Mesendoderm (in vitro differentiated cells): ENCODE measurements at regions not wholly inside any gene's neighbourhood (a gene's known extent, or its start where the extent isn't known, plus 50 kb on each side); places are given as distances from the start of the nearest gene placed in this dataset.

Experiments used
- DNase-seq: peaks from one replicate; pipeline ENCODE4 v3.0.0; 2013
- H2AK5ac ChIP-seq: 2 replicates; pipeline ENCODE4 v1.6.1; 2013; ENCODE audit warnings: low read length, inconsistent platforms
- H2BK120ac ChIP-seq: 2 replicates; pipeline ENCODE4 v1.6.1; 2013; ENCODE audit warnings: low read depth, mild to moderate bottlenecking, low read length, moderate library complexity, mixed read lengths
- H2BK15ac ChIP-seq: replicated peaks from 2 replicates; pipeline ENCODE4 v1.6.1; 2013; ENCODE audit warnings: low read depth, mild to moderate bottlenecking, moderate library complexity
- H2BK5ac ChIP-seq: 2 replicates; pipeline ENCODE4 v1.6.1; 2013; ENCODE audit warnings: low read length, inconsistent platforms
- H3K18ac ChIP-seq: 2 replicates; pipeline ENCODE4 v1.6.1; 2013; ENCODE audit warnings: mild to moderate bottlenecking, low read length, mixed read lengths
- H3K23ac ChIP-seq: one replicate; pipeline ENCODE4 v1.6.1; 2013; ENCODE audit warnings: low read length
- H3K27ac ChIP-seq: 2 replicates; pipeline ENCODE4 v1.5.1; 2013; ENCODE audit warnings: low read depth, mild to moderate bottlenecking, inconsistent platforms, low read length, moderate library complexity
- H3K27me3 ChIP-seq: 2 replicates; pipeline ENCODE4 v1.6.1; 2013; ENCODE audit warnings: low read length, control low read depth, mild to moderate bottlenecking, inconsistent platforms; ENCODE audit not compliant: insufficient read depth, poor library complexity
- H3K36me3 ChIP-seq: 2 replicates; pipeline ENCODE4 v1.6.1; 2013; ENCODE audit warnings: low read length, inconsistent platforms; ENCODE audit not compliant: control insufficient read depth, insufficient read depth
- H3K4ac ChIP-seq: one replicate; pipeline ENCODE4 v1.6.1; 2013; ENCODE audit warnings: low read depth, mild to moderate bottlenecking, low read length, moderate library complexity
- H3K4me1 ChIP-seq: 2 replicates; pipeline ENCODE4 v1.6.1; 2013; ENCODE audit warnings: low read depth, low read length, inconsistent platforms; ENCODE audit not compliant: control insufficient read depth
- H3K4me2 ChIP-seq: 2 replicates; pipeline ENCODE4 v1.6.1; 2013; ENCODE audit warnings: low read length
- H3K4me3 ChIP-seq: 2 replicates; pipeline ENCODE4 v1.5.1; 2013; ENCODE audit warnings: mild to moderate bottlenecking, low read length
- H3K56ac ChIP-seq: one replicate; pipeline ENCODE4 v1.6.1; 2013; ENCODE audit warnings: low read length
- H3K79me1 ChIP-seq: 2 replicates; pipeline ENCODE4 v1.6.1; 2013; ENCODE audit warnings: low read length, inconsistent platforms
- H3K79me2 ChIP-seq: 2 replicates; pipeline ENCODE4 v1.6.1; 2013; ENCODE audit warnings: mild to moderate bottlenecking, low read length; ENCODE audit not compliant: control insufficient read depth, insufficient read depth
- H3K9ac ChIP-seq: 2 replicates; pipeline ENCODE4 v1.6.1; 2013; ENCODE audit warnings: low read length, inconsistent platforms
- H4K5ac ChIP-seq: one replicate; pipeline ENCODE4 v1.6.1; 2013; ENCODE audit warnings: low read length
- H4K8ac ChIP-seq: one replicate; pipeline ENCODE4 v1.6.1; 2013; ENCODE audit warnings: low read depth, mild to moderate bottlenecking, control low read depth, low read length, moderate library complexity
- WGBS: extraction: QIAGEN DNeasy Blood & Tissue Kit; methylation state at CpG from one replicate; pipeline ENCODE4 v1.1.7; 2013; ENCODE audit warnings: low lambda C conversion rate, missing lambda C conversion rate; ENCODE audit not compliant: insufficient coverage; ENCODE audit errors: extremely low coverage; 5-methylcytosine and 5-hydroxymethylcytosine counted together

GRCh38 chr22:44597616-44598015, 99.6 kb upstream of the RTL6 start:
- Histone ChIP-seq H3K4ac (no peak overlapping the region), H3K36me3 (no peaks in the 10 kb centered on the region), H3K79me1 (no peaks in the 10 kb centered on the region), H2AK5ac (no peak overlapping the region), H3K79me2 (no peaks in the 10 kb centered on the region), H3K23ac (no peak overlapping the region), H3K56ac (no peak overlapping the region), H3K4me3 (no peak overlapping the region), H3K4me2 (no peak overlapping the region), H3K27ac (no peak overlapping the region), H4K5ac (no peak overlapping the region), H2BK5ac (no peak overlapping the region), H3K4me1 (no peaks in the 10 kb centered on the region), H4K8ac (no peak overlapping the region), H2BK15ac (no peak overlapping the region), H3K27me3 (no peaks in the 10 kb centered on the region), H3K9ac (no peak overlapping the region), H3K18ac (no peak overlapping the region), H2BK120ac (no peak overlapping the region)
- peak; percentile 31 for DNase-seq
- WGBS: no CpG with 5 or more reads among the region's 15 CpGs

DNA sequence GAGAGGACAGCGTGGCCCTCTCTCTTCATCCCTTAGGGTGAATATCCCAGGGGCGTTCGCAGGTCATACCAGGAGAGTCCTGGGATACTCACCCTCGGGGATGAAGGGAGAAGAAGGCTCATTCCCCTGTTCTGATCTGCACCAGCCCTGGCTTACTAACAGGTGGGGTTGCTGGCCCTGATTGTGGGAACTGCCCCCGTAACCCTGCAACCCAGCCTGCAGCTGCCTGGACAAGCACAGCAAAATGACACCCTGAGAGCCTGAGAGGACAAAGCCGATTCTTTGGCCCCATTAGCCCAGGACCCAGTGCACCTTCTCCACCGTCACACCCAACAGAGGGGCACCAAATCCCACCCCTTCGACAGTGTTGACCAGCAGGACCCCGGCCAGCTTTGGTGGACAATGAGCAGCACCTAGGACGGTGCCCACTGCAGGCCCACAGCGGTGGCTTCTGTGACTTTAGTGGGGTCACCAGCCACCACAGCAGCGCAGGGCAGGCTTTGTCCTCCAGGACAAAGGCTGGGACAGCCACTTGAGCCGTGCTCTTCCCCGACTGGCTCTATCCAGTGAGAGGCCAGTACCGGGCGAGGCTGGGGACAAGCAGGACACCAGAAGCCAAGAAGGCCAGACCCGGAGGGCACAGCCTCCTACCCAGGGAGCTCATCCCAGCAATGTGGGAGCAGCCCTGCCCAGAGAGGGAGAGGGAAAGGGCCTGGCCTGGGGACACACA, 98.5 kb upstream of the RTL6 start:
- H3K27ac ChIP-seq: no peak overlapping the region
- WGBS: no CpG with 5 or more reads among the region's 17 CpGs
- no peak for DNase-seq
- H3K79me1 ChIP-seq: no peaks in the 10 kb centered on the region
- no peak overlapping the region for H4K5ac ChIP-seq
- no peak overlapping the region for H3K18ac ChIP-seq
- H3K79me2 ChIP-seq: no peaks in the 10 kb centered on the region
- H3K56ac ChIP-seq: no peak overlapping the region
- H2BK5ac ChIP-seq: no peak overlapping the region
- H2AK5ac ChIP-seq: no peak overlapping the region
- no peak overlapping the region for H3K23ac ChIP-seq
- no peak overlapping the region for H4K8ac ChIP-seq
- H2BK15ac ChIP-seq: no peak overlapping the region
- no peaks in the 10 kb centered on the region for H3K27me3 ChIP-seq
- H3K36me3 ChIP-seq: no peaks in the 10 kb centered on the region
- no peaks in the 10 kb centered on the region for H3K4me1 ChIP-seq
- H3K4me3 ChIP-seq: no peak overlapping the region
- no peak overlapping the region for H3K4ac ChIP-seq
- no peak overlapping the region for H3K4me2 ChIP-seq
- H3K9ac ChIP-seq: no peak overlapping the region
- H2BK120ac ChIP-seq: no peak overlapping the region

DNA sequence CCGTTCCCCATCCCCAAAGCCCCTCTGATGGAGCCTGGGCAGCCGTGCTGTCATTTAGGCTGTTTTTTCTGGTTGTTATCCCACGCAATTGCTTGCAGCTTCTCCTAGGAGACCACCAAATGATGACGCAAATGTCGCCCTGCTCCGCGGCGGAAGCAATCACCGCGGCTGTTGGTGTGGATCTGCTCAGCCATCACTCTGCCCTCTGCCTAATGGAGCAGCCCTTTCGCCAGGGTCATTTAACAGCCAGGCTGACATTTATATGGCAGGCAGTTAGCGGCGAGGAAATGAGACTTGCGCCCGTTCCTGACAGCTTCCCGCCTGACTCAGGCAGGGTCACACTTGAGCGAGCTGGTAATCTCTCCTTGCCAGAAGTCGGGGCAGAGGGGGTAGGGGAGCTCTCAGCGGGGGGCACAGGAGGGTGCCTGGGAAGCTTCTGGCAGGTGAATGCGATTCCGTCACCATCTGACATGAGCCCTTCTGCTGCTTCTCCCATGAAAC, 97.9 kb upstream of the RTL6 start:
- H3K18ac ChIP-seq: no peak overlapping the region
- no peak overlapping the region for H3K27ac ChIP-seq
- H3K4me3 ChIP-seq: no peak overlapping the region
- no peaks in the 10 kb centered on the region for H3K79me2 ChIP-seq
- H3K56ac ChIP-seq: no peak overlapping the region
- H3K4me1 ChIP-seq: no peaks in the 10 kb centered on the region
- no CpG with 5 or more reads among the region's 21 CpGs for WGBS
- no peaks in the 10 kb centered on the region for H3K36me3 ChIP-seq
- no peak overlapping the region for H2BK5ac ChIP-seq
- no peak overlapping the region for H4K8ac ChIP-seq
- no peak overlapping the region for H3K9ac ChIP-seq
- no peaks in the 10 kb centered on the region for H3K27me3 ChIP-seq
- H2BK120ac ChIP-seq: no peak overlapping the region
- no peaks in the 10 kb centered on the region for H3K79me1 ChIP-seq
- H4K5ac ChIP-seq: no peak overlapping the region
- no peak overlapping the region for H3K23ac ChIP-seq
- H2BK15ac ChIP-seq: no peak overlapping the region
- no peak overlapping the region for H3K4ac ChIP-seq
- H2AK5ac ChIP-seq: no peak overlapping the region
- no peak for DNase-seq
- no peak overlapping the region for H3K4me2 ChIP-seq

DNA sequence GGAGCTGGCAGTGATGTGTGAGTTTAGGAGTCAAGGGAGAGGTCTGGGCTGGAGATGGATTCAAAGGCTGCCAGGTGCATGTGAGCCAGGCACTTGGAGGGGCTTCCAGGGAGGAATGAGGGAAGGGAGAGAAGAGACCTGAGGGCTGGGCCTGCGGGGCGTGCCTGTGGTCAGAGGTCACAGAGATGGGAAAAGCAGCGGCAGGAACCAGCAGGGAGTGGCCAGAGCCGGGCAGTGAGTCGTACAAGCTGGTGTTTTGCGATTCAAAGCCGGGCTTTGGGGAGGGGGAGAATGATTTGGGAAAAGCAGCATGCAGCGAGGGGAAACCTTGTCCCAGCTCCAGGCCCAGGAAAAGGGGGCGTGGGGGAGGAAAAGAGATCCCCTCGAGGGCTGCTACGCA, 96.9 kb upstream of the RTL6 start:
- Histone ChIP-seq H3K4me3 (no peak overlapping the region), H4K8ac (no peak overlapping the region), H3K4me1 (no peaks in the 10 kb centered on the region), H4K5ac (no peak overlapping the region), H3K4me2 (no peak overlapping the region), H3K79me1 (no peaks in the 10 kb centered on the region), H3K9ac (no peak overlapping the region), H3K4ac (no peak overlapping the region), H3K36me3 (no peaks in the 10 kb centered on the region), H2BK15ac (no peak overlapping the region), H2BK5ac (no peak overlapping the region), H3K79me2 (no peaks in the 10 kb centered on the region), H3K27me3 (no peaks in the 10 kb centered on the region), H3K18ac (no peak overlapping the region), H3K56ac (no peak overlapping the region), H2AK5ac (no peak overlapping the region), H2BK120ac (no peak overlapping the region), H3K23ac (no peak overlapping the region), H3K27ac (no peak overlapping the region)
- DNase-seq: no peak
- no CpG with 5 or more reads among the region's 11 CpGs for WGBS

DNA sequence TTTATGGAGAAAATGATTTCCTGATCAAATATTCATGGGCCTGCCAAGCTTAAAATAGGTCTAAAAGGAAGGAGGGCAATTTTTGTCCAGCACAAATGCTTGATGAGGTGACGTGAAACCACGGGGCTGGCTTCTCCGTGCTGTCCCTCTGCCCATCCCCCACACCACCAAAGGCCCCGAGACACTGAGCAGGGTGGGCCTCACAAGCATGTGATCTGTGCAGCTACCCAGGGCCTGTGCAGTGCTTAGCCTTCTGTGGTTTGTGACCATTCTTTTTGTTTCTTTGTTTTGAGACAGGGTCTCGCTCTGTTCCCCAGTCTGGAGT, 94.8 kb upstream of the RTL6 start:
- no peak overlapping the region for H4K8ac ChIP-seq
- DNase-seq: no peak
- no peaks in the 10 kb centered on the region for H3K36me3 ChIP-seq
- H3K4ac ChIP-seq: no peak overlapping the region
- no peak overlapping the region for H2BK15ac ChIP-seq
- H2AK5ac ChIP-seq: no peak overlapping the region
- H3K79me2 ChIP-seq: no peaks in the 10 kb centered on the region
- no CpG with 5 or more reads among the region's 5 CpGs for WGBS
- H3K9ac ChIP-seq: no peak overlapping the region
- H3K4me3 ChIP-seq: no peak overlapping the region
- H3K27me3 ChIP-seq: no peaks in the 10 kb centered on the region
- H3K79me1 ChIP-seq: no peaks in the 10 kb centered on the region
- H3K18ac ChIP-seq: no peak overlapping the region
- no peak overlapping the region for H3K23ac ChIP-seq
- H3K56ac ChIP-seq: no peak overlapping the region
- H2BK5ac ChIP-seq: no peak overlapping the region
- no peak overlapping the region for H2BK120ac ChIP-seq
- H3K27ac ChIP-seq: no peak overlapping the region
- no peak overlapping the region for H4K5ac ChIP-seq
- no peak overlapping the region for H3K4me2 ChIP-seq
- H3K4me1 ChIP-seq: no peaks in the 10 kb centered on the region
